NT2/D1 (cell line): ENCODE measurements at regions not wholly inside any gene's neighbourhood (a gene's known extent, or its start where the extent isn't known, plus 50 kb on each side); places are given as distances from the start of the nearest gene placed in this dataset.

Experiments
- SUZ12 ChIP-seq: IDR thresholded peaks from 2 replicates; pipeline ENCODE4 v1.6.1; 2011; ENCODE audit not compliant: insufficient read length, insufficient read depth; ENCODE audit errors: extremely low read depth
- YY1 ChIP-seq: IDR thresholded peaks from 2 replicates; pipeline ENCODE4 v1.6.1; 2011; ENCODE audit not compliant: insufficient read length, insufficient read depth

DNA sequence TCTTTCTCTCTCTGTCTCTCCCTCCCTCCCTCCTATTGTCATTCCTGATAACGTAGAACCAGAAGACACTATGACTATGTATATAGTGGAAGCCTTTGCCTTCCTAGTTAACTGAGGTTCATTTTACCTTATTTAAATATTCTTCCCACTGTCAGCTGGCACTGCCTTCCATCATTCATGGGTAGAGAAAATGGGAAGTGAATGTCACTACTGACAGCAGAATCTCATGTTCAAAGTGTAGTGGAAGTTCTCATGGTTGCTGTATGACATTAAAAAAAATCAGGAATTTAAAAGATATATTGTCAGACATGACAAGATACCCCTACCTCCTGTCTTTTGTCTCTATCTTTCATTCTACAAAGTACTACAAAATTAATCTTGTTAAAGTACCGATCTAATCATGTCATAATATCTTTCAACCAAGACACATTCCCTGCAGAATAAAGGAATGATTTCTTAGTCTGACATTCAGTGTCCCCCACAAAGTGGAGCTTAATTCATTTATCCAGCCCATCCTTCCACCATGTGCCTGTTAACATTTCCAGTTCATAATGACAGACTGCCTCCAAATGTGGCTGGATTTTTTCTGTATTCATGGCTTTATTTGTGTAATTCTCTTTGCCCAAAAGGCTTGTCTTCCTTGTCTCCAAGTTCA lies 250.1 kb upstream of the CDH20 start:
- TF ChIP-seq SUZ12 (no peak), YY1 (no peak)
